Suppressor macrophage treated with lipopolysaccharide for 4 hours (primary cell): ENCODE measurements at regions not wholly inside any gene's neighbourhood (a gene's known extent, or its start where the extent isn't known, plus 50 kb on each side); places are given as distances from the start of the nearest gene placed in this dataset.

ENCODE experiments used
- DNase-seq: peaks from one replicate; pipeline ENCODE4 v3.0.0-alpha.2; 2020

- DNase-seq = peak; percentile 22
These were observed 95.6 kb upstream of the ZNF608 start for GRCh38 chr5:124841829-124842712.

DNA sequence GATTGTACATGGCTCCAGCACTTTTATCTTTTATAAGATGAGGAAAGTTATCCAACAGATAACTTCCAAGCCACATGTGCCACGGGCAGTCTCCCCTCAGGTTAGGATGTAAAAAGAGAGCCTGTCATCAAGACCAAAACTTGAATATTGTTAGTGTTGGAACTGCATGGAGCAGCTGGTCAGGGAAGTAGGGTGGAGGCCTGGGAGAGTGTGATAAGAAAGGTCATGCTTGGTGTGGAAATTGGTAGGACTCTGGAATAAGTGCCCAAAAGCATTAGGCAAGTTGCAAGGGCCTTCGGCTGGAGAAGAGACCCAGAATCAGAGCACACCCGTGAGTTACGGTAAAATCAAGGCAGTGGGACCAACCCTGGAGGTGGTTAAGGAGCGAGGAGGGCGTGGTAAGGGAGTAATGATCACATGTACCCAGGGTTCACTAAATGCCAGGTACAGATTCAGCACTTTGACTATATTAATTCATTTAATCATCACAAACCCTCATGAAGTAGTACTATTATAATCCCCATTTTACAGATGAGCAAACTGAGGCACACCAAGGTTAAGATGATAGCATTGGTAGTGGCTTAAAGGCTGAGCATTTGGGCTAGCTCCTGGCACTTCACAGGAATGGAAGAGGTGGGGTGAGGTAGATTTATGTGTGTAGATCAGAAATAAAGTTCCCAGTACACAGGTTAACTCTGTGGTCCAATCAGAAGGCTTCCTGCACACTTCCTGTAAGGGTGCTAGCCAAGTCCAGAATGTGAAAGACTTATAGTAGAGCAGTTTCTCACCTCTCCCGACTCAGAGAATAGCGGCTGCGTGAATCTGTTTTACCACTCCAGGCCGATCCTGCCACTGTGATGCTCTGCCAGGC lies 96.5 kb upstream of the ZNF608 start:
- no peak for DNase-seq

- no peak for DNase-seq
These were observed 97.1 kb upstream of the ZNF608 start for GRCh38 chr5:124843596-124843899.

DNA sequence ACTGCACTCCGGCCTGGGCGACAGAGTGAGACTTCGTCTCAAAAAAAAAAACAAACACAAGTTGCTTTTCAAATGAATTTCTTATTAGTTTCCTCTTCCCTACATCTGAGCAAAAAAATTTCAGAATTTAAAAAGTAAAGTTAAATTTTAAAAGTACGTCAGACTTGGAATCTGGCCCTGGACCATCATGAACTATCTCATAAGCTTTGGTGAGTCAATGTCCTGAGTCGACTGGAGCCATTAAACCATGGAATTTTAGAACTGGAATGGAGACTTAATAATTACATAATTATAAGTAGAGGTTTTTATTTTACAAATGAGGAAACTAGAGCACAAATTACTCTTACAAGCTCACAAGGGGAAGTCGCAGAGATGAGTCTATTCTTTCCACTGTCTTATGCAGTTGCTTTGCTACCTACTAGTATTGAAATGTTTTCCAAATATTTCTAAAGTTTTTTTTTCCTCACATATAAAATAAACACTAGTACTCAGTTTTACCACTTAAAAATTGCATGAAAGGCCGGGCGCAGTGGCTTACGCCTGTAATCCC lies 98.0 kb upstream of the ZNF608 start:
- DNase-seq = no peak

DNA sequence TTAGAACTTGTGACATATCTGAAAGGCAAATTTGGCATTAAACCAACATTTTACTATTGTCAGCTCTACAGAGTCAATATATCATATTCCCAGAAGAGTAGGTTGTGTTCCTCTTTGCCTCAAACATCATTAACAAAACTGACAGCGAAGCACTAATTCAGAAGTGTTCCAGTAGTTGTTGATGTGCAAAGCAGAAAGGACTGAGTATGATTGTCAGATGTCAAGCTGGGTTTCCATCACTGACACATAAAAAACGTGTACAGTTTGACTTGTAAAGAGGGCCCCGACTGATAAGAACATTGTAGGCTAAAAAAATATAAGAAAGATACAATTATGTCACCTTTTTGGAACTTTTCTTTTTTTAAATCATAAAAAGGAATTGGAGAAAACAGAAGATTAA lies 101.5 kb upstream of the ZNF608 start:
- no peak for DNase-seq

DNA sequence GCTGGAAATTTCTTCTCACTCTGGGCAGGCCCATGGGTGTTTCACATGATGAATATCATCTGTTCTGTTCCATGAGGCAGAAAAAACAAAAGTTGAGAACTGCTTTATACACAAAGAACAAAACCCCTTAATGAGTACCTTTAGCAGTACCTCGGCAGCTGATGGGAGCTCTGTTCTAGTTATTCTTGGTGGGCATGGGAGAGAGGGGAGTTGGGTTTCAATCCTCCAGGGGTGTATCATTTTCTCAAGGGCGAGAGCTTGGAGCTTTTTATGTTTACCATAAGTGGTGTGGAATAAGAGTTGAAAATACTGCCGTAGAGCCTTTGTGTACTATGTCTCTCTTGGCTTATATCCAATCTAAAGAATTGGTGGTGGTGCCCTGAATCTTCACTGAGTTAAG lies 103.3 kb upstream of the ZNF608 start:
- no peak for DNase-seq

DNA sequence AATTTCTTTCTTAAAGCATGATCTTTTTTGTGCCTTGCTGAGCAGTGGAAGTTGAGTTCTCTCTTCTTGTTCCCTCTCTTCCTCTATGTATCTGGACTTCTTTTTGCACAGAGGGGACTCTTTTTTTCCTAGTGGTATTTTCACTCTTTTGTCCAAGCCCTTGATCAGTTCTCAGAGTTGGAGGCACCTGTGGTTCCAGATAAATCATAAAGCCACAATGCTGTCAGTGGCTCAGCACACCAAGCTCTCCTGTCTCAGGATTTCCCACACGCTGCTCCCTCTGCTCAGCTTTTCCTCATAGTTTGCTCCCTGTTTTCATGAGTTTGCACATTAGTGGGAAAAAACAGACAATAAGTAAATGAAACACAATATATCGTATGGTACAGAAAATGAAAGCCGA lies 110.3 kb upstream of the ZNF608 start:
- no peak for DNase-seq

- peak; percentile 84 for DNase-seq
These were observed 112.2 kb upstream of the ZNF608 start for GRCh38 chr5:124858612-124859011.

DNA sequence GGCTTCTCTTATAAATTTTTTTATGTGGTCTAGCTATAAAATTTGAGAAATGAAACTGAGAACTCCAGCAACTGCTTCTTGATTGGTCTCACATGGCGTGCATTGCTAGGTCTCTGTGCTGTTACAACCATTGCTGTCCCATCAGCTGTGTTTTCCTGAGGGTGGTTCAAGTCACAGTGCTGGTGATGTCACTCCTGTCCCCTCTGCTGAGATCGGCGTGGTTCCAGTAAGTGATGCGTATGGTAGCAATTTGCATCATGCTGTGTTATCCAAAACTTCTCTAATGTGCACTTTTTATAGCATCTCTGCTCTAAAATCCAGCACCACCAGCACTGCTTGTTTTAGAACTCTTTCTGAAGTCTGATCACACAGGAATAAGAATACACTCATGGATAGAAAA lies 112.6 kb upstream of the ZNF608 start:
- peak; percentile 95 for DNase-seq

DNA sequence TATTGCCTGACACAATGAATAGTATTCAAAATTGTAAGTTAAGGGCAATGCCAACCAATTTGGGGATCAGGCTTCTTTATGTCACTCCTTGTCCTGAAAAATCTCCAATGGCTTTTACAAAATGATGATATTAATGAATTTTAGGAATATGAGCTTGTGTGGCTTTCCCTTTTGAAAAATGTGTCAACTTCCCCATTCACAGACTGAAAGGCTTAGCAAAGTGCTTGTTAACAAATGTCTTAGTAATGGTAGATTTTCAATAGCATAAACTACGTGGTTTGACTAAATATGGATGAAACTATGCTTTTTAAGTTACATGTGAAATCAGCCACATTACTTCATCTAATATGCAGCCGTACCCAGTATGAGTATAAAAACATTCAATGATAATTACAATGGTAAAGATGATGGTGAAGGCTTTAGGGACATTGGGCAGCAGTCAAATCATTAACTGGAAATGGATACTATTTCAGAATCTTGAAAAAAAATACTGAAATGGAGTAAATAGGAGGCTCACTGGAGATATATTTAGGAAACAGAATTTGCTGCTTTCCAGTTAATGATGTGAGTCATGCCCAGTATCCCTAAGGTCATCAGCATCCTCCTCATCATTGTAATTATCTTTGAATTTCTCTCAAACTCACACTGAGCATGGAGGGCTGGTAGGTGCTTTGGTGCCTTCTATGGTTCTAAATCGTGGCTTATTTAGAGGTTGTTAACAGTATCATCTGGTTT lies 113.3 kb upstream of the ZNF608 start:
- peak; percentile 77 for DNase-seq

GRCh38 chr5:124860291-124860655 lies 113.8 kb upstream of the ZNF608 start:
- peak; percentile 70 for DNase-seq

DNA sequence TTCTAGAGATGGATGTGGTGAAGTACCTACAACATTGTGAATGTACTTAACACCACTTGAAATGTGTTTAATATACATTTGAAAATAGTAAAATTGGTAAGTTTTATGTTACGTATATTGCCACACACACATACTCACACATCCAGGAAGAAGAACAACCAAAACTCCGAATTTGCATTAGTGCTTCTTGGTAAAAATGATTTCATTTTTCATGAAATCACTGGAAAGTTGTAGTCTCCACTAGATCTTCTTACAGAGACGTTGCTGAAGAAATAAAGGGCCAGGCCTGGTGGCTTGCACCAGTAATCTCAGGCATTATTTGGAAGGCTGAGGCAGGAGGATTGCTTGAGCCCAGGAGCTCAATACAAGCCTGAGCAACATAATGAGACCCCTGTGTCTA lies 118.6 kb upstream of the ZNF608 start:
- DNase-seq = no peak

- DNase-seq = peak; percentile 34
These were observed 119.3 kb upstream of the ZNF608 start for GRCh38 chr5:124865603-124866354.

DNA sequence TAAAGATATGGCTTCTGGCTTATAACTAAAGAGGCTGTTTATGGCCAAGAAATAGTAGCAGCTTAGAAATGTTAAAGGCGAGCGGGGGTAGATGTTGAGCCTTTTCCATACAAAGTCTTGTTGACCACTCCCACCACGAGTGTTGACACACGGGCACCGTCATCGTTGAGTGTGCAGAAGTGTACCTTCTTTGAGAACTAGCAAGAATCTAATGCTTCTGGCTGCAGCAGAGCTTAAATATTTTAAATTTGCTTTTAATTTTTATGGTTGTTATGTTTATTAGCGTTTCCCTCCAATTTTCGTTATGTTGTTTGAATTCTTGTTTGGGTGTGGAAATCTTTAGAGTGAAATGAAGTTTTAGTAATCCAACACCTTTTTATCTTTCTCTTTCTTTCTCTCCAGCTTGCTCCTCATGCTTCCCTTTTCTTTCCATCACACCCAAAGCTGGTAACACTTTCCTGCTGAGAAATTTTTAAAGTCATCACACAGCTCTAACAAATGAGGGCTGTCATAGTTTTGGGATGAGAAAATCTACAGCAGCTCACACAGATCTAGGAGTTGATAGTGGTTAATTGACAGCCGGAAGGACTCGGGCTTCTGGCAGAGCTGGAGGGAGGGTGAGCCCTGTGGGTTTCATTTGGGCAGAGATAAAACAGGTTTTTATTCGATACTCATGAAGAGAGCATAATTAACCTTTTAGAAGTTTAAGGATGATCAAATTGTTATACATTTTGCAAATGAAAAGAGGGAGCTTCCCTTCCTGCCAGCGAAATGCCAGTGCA lies 120.1 kb upstream of the ZNF608 start:
- peak; percentile 23 for DNase-seq

- DNase-seq = no peak
These were observed 120.8 kb upstream of the ZNF608 start for GRCh38 chr5:124867137-124867704.

DNA sequence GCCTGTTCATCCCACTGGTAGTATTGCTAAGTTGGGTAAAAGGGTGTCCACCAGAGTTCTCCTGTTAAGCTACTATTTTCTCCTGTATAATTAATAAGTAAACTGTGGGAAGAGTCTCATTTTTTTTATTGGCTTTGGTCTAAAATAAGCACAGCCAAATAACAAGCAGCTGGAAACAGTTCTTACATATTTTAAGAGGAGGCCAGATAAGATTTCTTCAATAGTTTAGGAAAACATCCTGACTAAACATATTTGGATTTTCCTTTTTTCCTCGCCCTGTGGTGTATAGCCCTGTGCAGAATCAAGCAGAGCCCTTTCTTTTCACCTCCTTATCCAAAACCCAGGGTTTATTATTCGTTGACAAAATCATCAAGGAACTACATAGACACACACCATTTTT lies 122.2 kb upstream of the ZNF608 start:
- DNase-seq = no peak

DNA sequence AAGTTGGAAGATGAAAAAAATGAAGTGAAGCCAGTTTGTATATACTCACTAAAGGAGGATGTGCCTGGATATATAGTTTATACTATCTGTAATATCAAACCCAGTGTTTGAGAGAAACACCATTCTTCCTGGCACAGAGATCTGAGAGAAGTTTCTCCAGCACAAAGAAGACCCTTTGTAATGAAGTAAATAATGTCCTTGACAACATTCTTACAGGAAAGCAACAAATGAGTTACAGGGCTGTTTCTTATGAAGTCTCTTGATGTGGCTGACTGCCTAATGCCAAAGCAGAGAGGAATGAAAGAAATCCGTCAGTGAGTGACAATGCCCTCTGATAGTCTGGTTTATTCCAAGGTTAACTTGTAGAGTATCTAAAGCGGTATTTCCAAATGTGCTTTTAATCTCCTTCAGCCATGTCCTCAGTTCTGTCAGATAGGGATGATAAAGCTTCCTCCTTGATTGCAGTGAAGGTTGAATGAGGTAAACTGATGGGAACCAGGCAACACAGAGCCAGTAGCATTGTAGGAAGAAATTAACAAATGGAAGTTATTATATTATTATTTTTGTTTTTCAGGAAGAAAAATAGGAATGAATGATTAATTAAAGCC lies 123.1 kb upstream of the ZNF608 start:
- DNase-seq = no peak

- DNase-seq = no peak
These were observed 123.6 kb upstream of the ZNF608 start for GRCh38 chr5:124870070-124870469.

GRCh38 chr5:124871303-124871702 lies 124.9 kb upstream of the ZNF608 start:
- no peak for DNase-seq

DNA sequence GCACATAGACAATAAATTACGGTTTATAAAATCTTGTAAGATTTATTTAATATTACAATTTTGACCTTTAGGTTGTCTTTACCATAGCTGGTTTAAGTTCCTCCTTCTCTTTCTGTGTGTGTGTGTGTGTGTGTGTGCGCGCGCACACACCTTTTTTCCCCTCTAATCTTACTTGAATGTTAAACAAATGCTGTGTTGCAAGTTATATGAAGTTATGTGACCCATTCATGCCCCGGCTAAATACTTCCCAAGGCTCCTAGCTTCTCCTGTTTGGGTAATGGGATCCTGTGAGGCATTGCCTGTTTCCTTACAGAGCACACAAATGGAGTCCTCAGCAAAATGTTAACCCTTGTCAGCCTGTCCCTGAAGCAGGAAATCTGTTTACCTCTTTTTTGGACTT lies 125.6 kb upstream of the ZNF608 start:
- no peak for DNase-seq

- no peak for DNase-seq
These were observed 126.2 kb upstream of the ZNF608 start for GRCh38 chr5:124872615-124873014.
